H1 (cell line): ENCODE measurements at regions not wholly inside any gene's neighbourhood (a gene's known extent, or its start where the extent isn't known, plus 50 kb on each side); places are given as distances from the start of the nearest gene placed in this dataset.

Experiments used
- CTCF ChIA-PET: fragments of 300-600 bp; sonication (Branson Sonifier 250); formaldehyde crosslinking; loops from one replicate; lab custom pipeline; 2021; ENCODE audit not compliant: partially characterized antibody; lab: Charles Lee
- POLR2A ChIA-PET: fragments of 300-600 bp; sonication (Branson Sonifier 250); formaldehyde crosslinking; loops from one replicate; lab custom pipeline; 2021; ENCODE audit warnings: inconsistent platforms; ENCODE audit not compliant: partially characterized antibody; lab: Charles Lee
- DNase-seq, 2 experiments: peaks; one replicate each; pipeline versions ENCODE4 v3.0.0 to v3.0.0-alpha.2; 2010 to 2022; ENCODE audit warnings: low spot score in 2 of 2, low read depth in 1 of 2, mixed read lengths in 1 of 2
- FAIRE-seq: peaks from 2 replicates; lab custom pipeline; 2011; peaks lifted over from hg19 to GRCh38; lab: Jason Lieb, UNC
- H2AFZ ChIP-seq: 2 replicates; pipeline ENCODE4 v1.8.1; 2012; ENCODE audit warnings: low read length, inconsistent platforms
- H2AK5ac ChIP-seq: 2 replicates; pipeline ENCODE4 v1.6.1; 2013; ENCODE audit warnings: low read depth, low read length
- H2BK120ac ChIP-seq: replicated peaks from 2 replicates; pipeline ENCODE3; 2013; ENCODE audit warnings: low read depth, low read length, inconsistent platforms
- H2BK12ac ChIP-seq: 2 replicates; pipeline ENCODE4 v1.6.1; 2013; ENCODE audit warnings: low read depth, low read length
- H2BK15ac ChIP-seq: 2 replicates; pipeline ENCODE4 v1.6.1; 2013; ENCODE audit warnings: low read length
- H2BK20ac ChIP-seq: 2 replicates; pipeline ENCODE4 v1.6.1; 2013; ENCODE audit warnings: low read length
- H2BK5ac ChIP-seq: 2 replicates; pipeline ENCODE4 v1.6.1; 2013; ENCODE audit warnings: low read depth, low read length
- H3K14ac ChIP-seq: 2 replicates; pipeline ENCODE4 v1.6.1; 2013; ENCODE audit warnings: inconsistent platforms; ENCODE audit not compliant: insufficient read length
- H3K18ac ChIP-seq: 2 replicates; pipeline ENCODE4 v1.6.1; 2013; ENCODE audit warnings: low read length; ENCODE audit errors: extremely low read depth
- H3K23ac ChIP-seq: 2 replicates; pipeline ENCODE4 v1.6.1; 2013; ENCODE audit warnings: inconsistent platforms; ENCODE audit not compliant: insufficient read length
- H3K23me2 ChIP-seq: 2 replicates; pipeline ENCODE4 v1.6.1; 2013; ENCODE audit warnings: low read depth, low read length
- H3K27ac ChIP-seq: 2 replicates; pipeline ENCODE4 v1.6.1; 2011; ENCODE audit warnings: low read depth, low read length, inconsistent platforms
- H3K27me3 ChIP-seq, 4 experiments: replicated peaks in 1 of 4; 1 replicate in 1 of 4; 2 replicates in 3 of 4; pipeline versions ENCODE4 v1.6.1 to v1.8.1; 2011 to 2013; ENCODE audit warnings: low read length in 3 of 4, mild to moderate bottlenecking in 3 of 4, inconsistent platforms in 2 of 4, mixed read lengths in 2 of 4, moderate library complexity in 1 of 4; ENCODE audit not compliant: control insufficient read depth in 3 of 4, insufficient read depth in 3 of 4; ENCODE audit errors: extremely low read depth in 1 of 4
- H3K36me3 ChIP-seq, 4 experiments: 2 replicates each; pipeline versions ENCODE4 v1.6.1 to v1.8.1; 2011 to 2013; ENCODE audit warnings: mild to moderate bottlenecking in 4 of 4, low read length in 3 of 4, moderate library complexity in 2 of 4, control low read depth in 1 of 4, inconsistent platforms in 1 of 4; ENCODE audit not compliant: insufficient read depth in 4 of 4, control insufficient read depth in 2 of 4
- H3K4ac ChIP-seq: replicated peaks from 2 replicates; pipeline ENCODE3; 2013; ENCODE audit warnings: low read length, low read depth, mixed read lengths, inconsistent platforms; ENCODE audit not compliant: insufficient read length
- H3K4me1 ChIP-seq, 4 experiments: replicated peaks in 1 of 4; 1 replicate in 1 of 4; 2 replicates in 3 of 4; pipeline versions ENCODE4 v1.6.1 to v1.8.1; 2011 to 2013; ENCODE audit warnings: low read length in 3 of 4, inconsistent platforms in 2 of 4, mixed read lengths in 1 of 4; ENCODE audit not compliant: insufficient read depth in 4 of 4, control insufficient read depth in 3 of 4
- H3K4me2 ChIP-seq, 2 experiments: 2 replicates each; pipeline versions ENCODE4 v1.6.1 to v1.8.1; 2011 to 2013; ENCODE audit warnings: low read depth in 2 of 2, low read length in 2 of 2, control low read depth in 1 of 2, inconsistent platforms in 1 of 2, mild to moderate bottlenecking in 1 of 2; ENCODE audit not compliant: insufficient read depth in 1 of 2
- H3K4me3 ChIP-seq, 4 experiments: fragments of 200-600, 300-600 bp in 1 of 4; sonication (generic), shearing (Covaris generic), sonication (Bioruptor Twin) in 1 of 4; 2 replicates each; pipeline versions ENCODE4 v1.5.1 to v1.8.1; 2011 to 2016; ENCODE audit warnings: low read length in 4 of 4, low read depth in 3 of 4, control low read depth in 2 of 4, inconsistent platforms in 2 of 4, mild to moderate bottlenecking in 2 of 4, mixed read lengths in 1 of 4, moderate library complexity in 1 of 4; ENCODE audit not compliant: insufficient read depth in 2 of 4; ENCODE audit errors: extremely low read depth in 1 of 4
- H3K56ac ChIP-seq: replicated peaks from 2 replicates; pipeline ENCODE3; 2013; ENCODE audit warnings: low read depth, mild to moderate bottlenecking, mixed read lengths, low read length, inconsistent platforms; ENCODE audit not compliant: insufficient read length
- H3K79me1 ChIP-seq: 2 replicates; pipeline ENCODE4 v1.6.1; 2013; ENCODE audit warnings: low read depth, low read length, control low read depth
- H3K79me2 ChIP-seq, 2 experiments: 2 replicates each; pipeline versions ENCODE4 v1.6.1 to v1.8.1; 2012 to 2013; ENCODE audit warnings: low read length in 2 of 2, mild to moderate bottlenecking in 2 of 2, inconsistent platforms in 1 of 2; ENCODE audit not compliant: insufficient read depth in 2 of 2, control insufficient read depth in 1 of 2
- H3K9ac ChIP-seq, 4 experiments: replicated peaks in 1 of 4; 1 replicate in 1 of 4; 2 replicates in 3 of 4; pipeline versions ENCODE4 v1.6.1 to v1.8.1; 2011 to 2013; ENCODE audit warnings: low read depth in 3 of 4, low read length in 3 of 4, control low read depth in 2 of 4, mild to moderate bottlenecking in 2 of 4, moderate library complexity in 2 of 4, inconsistent platforms in 1 of 4; ENCODE audit errors: extremely low read depth in 1 of 4
- H3K9me3 ChIP-seq, 2 experiments: 2 replicates each; pipeline versions ENCODE4 v1.6.1 to v1.8.1; 2012 to 2013; ENCODE audit warnings: mild to moderate bottlenecking in 2 of 2, moderate library complexity in 2 of 2, control low read depth in 1 of 2, inconsistent platforms in 1 of 2, low read depth in 1 of 2, low read length in 1 of 2, mixed read lengths in 1 of 2; ENCODE audit not compliant: insufficient read depth in 2 of 2
- H4K20me1 ChIP-seq, 2 experiments: replicated peaks in 1 of 2; 2 replicates each; pipeline versions ENCODE3 to v1.8.1; 2011 to 2013; ENCODE audit warnings: inconsistent platforms in 2 of 2, low read length in 2 of 2, mild to moderate bottlenecking in 1 of 2; ENCODE audit not compliant: insufficient read depth in 2 of 2, control insufficient read depth in 1 of 2
- H4K5ac ChIP-seq: 2 replicates; pipeline ENCODE4 v1.6.1; 2013; ENCODE audit warnings: low read length, low read depth, mixed read lengths, inconsistent platforms; ENCODE audit not compliant: insufficient read length
- H4K8ac ChIP-seq: 2 replicates; pipeline ENCODE4 v1.8.0; 2013; ENCODE audit warnings: mild to moderate bottlenecking, moderate library complexity, low read length, inconsistent platforms; ENCODE audit not compliant: insufficient read depth; ENCODE audit errors: extremely low read depth
- H4K91ac ChIP-seq: replicated peaks from 2 replicates; pipeline ENCODE3; 2013; ENCODE audit warnings: low read length, mixed read lengths, inconsistent platforms; ENCODE audit not compliant: insufficient read length
- SAP30 ChIP-seq: fragments of 300-600 bp; sonication (generic); IDR thresholded peaks from 2 replicates; pipeline ENCODE4 v1.7.1; 2012; ENCODE audit warnings: low read length, moderate library complexity, mild to moderate bottlenecking, inconsistent platforms; ENCODE audit not compliant: insufficient read depth, insufficient replicate concordance
- WGBS, 2 experiments: shearing (Covaris generic) in 1 of 2; methylation state at CpG; one replicate each; pipeline versions ENCODE4 v1.1.6 to v1.1.7; 2013 to 2015; ENCODE audit warnings: low lambda C conversion rate in 2 of 2, mixed read lengths in 2 of 2, inconsistent platforms in 1 of 2, low coverage in 1 of 2, missing lambda C conversion rate in 1 of 2; ENCODE audit not compliant: insufficient replicate concordance in 2 of 2, insufficient coverage in 1 of 2, insufficient read length in 1 of 2; ENCODE audit errors: extremely low coverage in 1 of 2, missing lambda C conversion rate in 1 of 2; 5-methylcytosine and 5-hydroxymethylcytosine counted together

- Histone ChIP-seq H3K4ac (no peak overlapping the region), H3K56ac (no peak overlapping the region), H4K8ac (no peak overlapping the region), H3K27me3 (no peaks in the 10 kb centered on the region), H2BK20ac (no peak overlapping the region), H3K79me1 (no peaks in the 10 kb centered on the region), H3K9me3 (no peaks in the 10 kb centered on the region; a peak in 1 of 4 replicates), H2BK5ac (no peak overlapping the region), H3K23me2 (0 out of 2 replicates have a peak, but pooled peaks cover 2% of the 10 kb centered on the region), H3K14ac (no peak overlapping the region), H3K18ac (no peak overlapping the region), H2BK15ac (no peak overlapping the region), H2AK5ac (no peak overlapping the region), H3K4me3 (no peak overlapping the region), H2AFZ (no peak overlapping the region), H3K4me2 (no peak overlapping the region), H3K36me3 (no peaks in the 10 kb centered on the region), H2BK120ac (no peak overlapping the region), H3K79me2 (no peaks in the 10 kb centered on the region), H2BK12ac (no peak overlapping the region), H3K4me1 (no peaks in the 10 kb centered on the region), H4K20me1 (no peaks in the 10 kb centered on the region), H3K27ac (no peak overlapping the region), H4K5ac (no peak overlapping the region), H4K91ac (no peak overlapping the region), H3K9ac (no peak overlapping the region), H3K23ac (no peak overlapping the region)
- POLR2A ChIA-PET: no interaction called here
- FAIRE-seq (no peak), DNase-seq (no peak)
- CTCF ChIA-PET: no interaction called here
- 92% methylated on average over 5 of the region's 7 CpGs; no CpG with 5 or more reads in 1 of the 2 experiments for WGBS, 2 experiments
- no peak for TF ChIP-seq SAP30
Observed at GRCh38 chr1:4010284-4010683, 110.2 kb upstream of the C1orf174 start.
